GDM1 (cell line): ENCODE measurements at regions not wholly inside any gene's neighbourhood (a gene's known extent, or its start where the extent isn't known, plus 50 kb on each side); places are given as distances from the start of the nearest gene placed in this dataset.
A peak's percentile ranks its signal among the peaks of the same experiment; 100 is the strongest.
"Not testable (repeated sequence)": the region's sequence is repeated elsewhere in the genome, so short reads cannot be mapped to it uniquely, and the experiment has no call there.

ENCODE experiments used
- DNase-seq: peaks from one replicate; lab custom pipeline; 2025; lab: John Stamatoyannopoulos, UW

GRCh38 chr4:18641334-18641733, 619.8 kb upstream of the LCORL start:
- DNase-seq, result no peak

- no peak for DNase-seq
These were observed 616.5 kb upstream of the LCORL start for GRCh38 chr4:18638031-18638430.

GRCh38 chr4:18636001-18636585, 614.5 kb upstream of the LCORL start:
- DNase-seq, result no peak

- DNase-seq, result no peak
These were observed 614.0 kb upstream of the LCORL start for GRCh38 chr4:18635531-18635930.

- DNase-seq, result no peak
These were observed 610.0 kb upstream of the LCORL start for GRCh38 chr4:18631586-18631985.

- no peak for DNase-seq
These were observed 608.9 kb upstream of the LCORL start for GRCh38 chr4:18630218-18631110.

- DNase-seq, result no peak
These were observed 606.0 kb upstream of the LCORL start for GRCh38 chr4:18627447-18628005.

- DNase-seq, result no peak
These were observed 605.4 kb upstream of the LCORL start for GRCh38 chr4:18626996-18627395.

- no peak for DNase-seq
These were observed 604.8 kb upstream of the LCORL start for GRCh38 chr4:18626366-18626765.

GRCh38 chr4:18621186-18621585, 599.6 kb upstream of the LCORL start:
- DNase-seq, result no peak

- DNase-seq, result no peak
These were observed 595.2 kb upstream of the LCORL start for GRCh38 chr4:18616720-18617119.

- DNase-seq, result no peak
These were observed 589.5 kb upstream of the LCORL start for GRCh38 chr4:18611026-18611425.

- DNase-seq, result no peak
These were observed 587.5 kb upstream of the LCORL start for GRCh38 chr4:18608908-18609533.

- not testable (repeated sequence) for DNase-seq
These were observed 581.1 kb upstream of the LCORL start for GRCh38 chr4:18602610-18603009.

- peak; percentile 28 for DNase-seq
These were observed 571.9 kb upstream of the LCORL start for GRCh38 chr4:18593297-18594002.

GRCh38 chr4:18582841-18583240, 561.3 kb upstream of the LCORL start:
- DNase-seq, result no peak

GRCh38 chr4:18578307-18578706, 556.8 kb upstream of the LCORL start:
- DNase-seq, result no peak

- no peak for DNase-seq
These were observed 550.9 kb upstream of the LCORL start for GRCh38 chr4:18572481-18572880.

- DNase-seq, result no peak
These were observed 549.8 kb upstream of the LCORL start for GRCh38 chr4:18571301-18571761.

GRCh38 chr4:18570370-18570769, 548.8 kb upstream of the LCORL start:
- DNase-seq, result no peak

GRCh38 chr4:18568600-18568999, 547.0 kb upstream of the LCORL start:
- no peak for DNase-seq
